IMR-90 (cell line): ENCODE measurements at regions not wholly inside any gene's neighbourhood (a gene's known extent, or its start where the extent isn't known, plus 50 kb on each side); places are given as distances from the start of the nearest gene placed in this dataset.

Experiments
- ATAC-seq: fragments of 200-7000 bp; cut with Tn5 transposase; 2 replicates; pipeline ENCODE4 v1.9.1; 2020; ENCODE audit warnings: low read depth, mild to moderate bottlenecking, moderate library complexity
- BruUV-seq: library from RNA; stranded (reverse); fragments of 400-500 nt; replicated peaks from 2 replicates; lab custom pipeline; 2021; lab: Mats Ljungman, UMichigan
- CTCF ChIA-PET: fragments of 300-600 bp; formaldehyde crosslinking; extraction: SDS; loops from one replicate; lab custom pipeline; 2021; ENCODE audit warnings: antibody characterized with exemption; lab: Yijun Ruan, JAX
- POLR2A ChIA-PET: fragments of 300-600 bp; sonication (Branson Sonifier 250); formaldehyde crosslinking; loops from one replicate; lab custom pipeline; 2022; ENCODE audit warnings: antibody characterized with exemption; ENCODE audit not compliant: unreplicated experiment; lab: Charles Lee
- DNase-seq: peaks from one replicate; pipeline ENCODE4 v3.0.0; 2013
- H2AFZ ChIP-seq: replicated peaks from 2 replicates; pipeline ENCODE3; 2013; ENCODE audit warnings: low read length, mild to moderate bottlenecking; ENCODE audit not compliant: poor library complexity
- H2AK5ac ChIP-seq: 2 replicates; pipeline ENCODE4 v1.6.1; 2013; ENCODE audit warnings: low read depth, low read length, inconsistent platforms
- H2AK9ac ChIP-seq: replicated peaks from 2 replicates; pipeline ENCODE3; 2013; ENCODE audit warnings: mild to moderate bottlenecking, low read depth, low read length, moderate library complexity; ENCODE audit not compliant: poor library complexity
- H2BK120ac ChIP-seq: 2 replicates; pipeline ENCODE4 v1.6.1; 2013; ENCODE audit warnings: low read depth, low read length, inconsistent platforms
- H2BK15ac ChIP-seq: 3 replicates; pipeline ENCODE4 v1.6.1; 2013; ENCODE audit warnings: low read depth, low read length, inconsistent platforms
- H2BK20ac ChIP-seq: 2 replicates; pipeline ENCODE4 v1.6.1; 2013; ENCODE audit warnings: low read depth, mild to moderate bottlenecking, inconsistent platforms, low read length, moderate library complexity
- H2BK5ac ChIP-seq: 2 replicates; pipeline ENCODE4 v1.6.1; 2013; ENCODE audit warnings: mild to moderate bottlenecking, low read depth, low read length, inconsistent platforms; ENCODE audit not compliant: poor library complexity, severe bottlenecking
- H3K14ac ChIP-seq: replicated peaks from 2 replicates; pipeline ENCODE4 v1.6.1; 2013; ENCODE audit warnings: low read depth, low read length, inconsistent platforms
- H3K18ac ChIP-seq: 2 replicates; pipeline ENCODE4 v1.6.1; 2013; ENCODE audit warnings: low read depth, low read length, control low read depth
- H3K23ac ChIP-seq: 2 replicates; pipeline ENCODE4 v1.6.1; 2013; ENCODE audit warnings: low read depth, low read length, inconsistent platforms
- H3K27ac ChIP-seq: 2 replicates; pipeline ENCODE4 v1.5.1; 2013; ENCODE audit warnings: mild to moderate bottlenecking, control low read depth, low read length; ENCODE audit not compliant: insufficient read depth
- H3K27me3 ChIP-seq: 2 replicates; pipeline ENCODE4 v1.6.1; 2013; ENCODE audit warnings: low read length; ENCODE audit not compliant: control insufficient read depth, insufficient read depth
- H3K36me3 ChIP-seq: 2 replicates; pipeline ENCODE4 v1.6.1; 2013; ENCODE audit warnings: low read length, mixed read lengths; ENCODE audit not compliant: control insufficient read depth, insufficient read depth
- H3K4ac ChIP-seq: 2 replicates; pipeline ENCODE4 v1.6.1; 2013; ENCODE audit warnings: low read depth, low read length, inconsistent platforms
- H3K4me1 ChIP-seq: 2 replicates; pipeline ENCODE4 v1.6.1; 2013; ENCODE audit warnings: low read length, mixed read lengths; ENCODE audit not compliant: control insufficient read depth, insufficient read depth
- H3K4me2 ChIP-seq: 2 replicates; pipeline ENCODE4 v1.6.1; 2013; ENCODE audit warnings: low read depth, mild to moderate bottlenecking, control low read depth, low read length, moderate library complexity
- H3K4me3 ChIP-seq: 2 replicates; pipeline ENCODE4 v1.5.1; 2013; ENCODE audit warnings: low read depth, mild to moderate bottlenecking, control low read depth, low read length, moderate library complexity; ENCODE audit not compliant: insufficient read depth
- H3K56ac ChIP-seq: 2 replicates; pipeline ENCODE4 v1.6.1; 2013; ENCODE audit warnings: low read length, inconsistent platforms; ENCODE audit not compliant: insufficient read depth; ENCODE audit errors: extremely low read depth
- H3K79me1 ChIP-seq, 2 experiments: 2 replicates each; pipeline ENCODE4 v1.6.1; 2013; ENCODE audit warnings: low read length in 2 of 2, inconsistent platforms in 1 of 2, low read depth in 1 of 2
- H3K9ac ChIP-seq: 2 replicates; pipeline ENCODE4 v1.6.1; 2013; ENCODE audit warnings: low read depth, low read length, control low read depth
- H3K9me1 ChIP-seq: 2 replicates; pipeline ENCODE4 v1.6.1; 2013; ENCODE audit warnings: low read length, inconsistent platforms; ENCODE audit not compliant: insufficient read depth
- H3K9me3 ChIP-seq: 2 replicates; pipeline ENCODE4 v1.6.1; 2013; ENCODE audit warnings: low read length; ENCODE audit not compliant: control insufficient read depth, insufficient read depth
- H4K20me1 ChIP-seq: 2 replicates; pipeline ENCODE4 v1.6.1; 2013; ENCODE audit warnings: low read length, inconsistent platforms; ENCODE audit not compliant: insufficient read depth
- H4K5ac ChIP-seq: 2 replicates; pipeline ENCODE4 v1.6.1; 2013; ENCODE audit warnings: mild to moderate bottlenecking, low read depth, low read length, control low read depth
- H4K8ac ChIP-seq, 2 experiments: 2 replicates each; pipeline ENCODE4 v1.6.1; 2013; ENCODE audit warnings: low read depth in 2 of 2, low read length in 2 of 2, control low read depth in 1 of 2, inconsistent platforms in 1 of 2
- H4K91ac ChIP-seq: 2 replicates; pipeline ENCODE4 v1.6.1; 2013; ENCODE audit warnings: low read depth, low read length, inconsistent platforms; ENCODE audit not compliant: insufficient read depth
- BHLHE40 ChIP-seq: fragments of 150-350 bp; IDR thresholded peaks from 2 replicates; pipeline ENCODE4 v1.6.1; 2016; ENCODE audit warnings: mild to moderate bottlenecking, low read depth, low read length
- CHD1 ChIP-seq: IDR thresholded peaks from 2 replicates; pipeline ENCODE4 v1.6.1; 2012; ENCODE audit warnings: low read depth, low read length, improper control_type of control experiment
- CTCF ChIP-seq: conservative IDR thresholded peaks from 2 replicates; pipeline ENCODE4 v1.5.1; 2012; ENCODE audit warnings: mild to moderate bottlenecking, low read depth, low read length, improper control_type of control experiment
- FOS ChIP-seq: fragments of 150-350 bp; IDR thresholded peaks from 2 replicates; pipeline ENCODE4 v1.6.1; 2016; ENCODE audit warnings: low read depth, low read length
- MAFK ChIP-seq: IDR thresholded peaks from 2 replicates; pipeline ENCODE4 v1.6.1; 2012; ENCODE audit warnings: low read depth, low read length, improper control_type of control experiment
- MAZ ChIP-seq: IDR thresholded peaks from 2 replicates; pipeline ENCODE4 v1.6.1; 2012; ENCODE audit warnings: low read depth, mild to moderate bottlenecking, low read length, improper control_type of control experiment, moderate library complexity, borderline replicate concordance
- NFE2L2 ChIP-seq: fragments of 150-350 bp; IDR thresholded peaks from 2 replicates; pipeline ENCODE4 v1.6.1; 2016; ENCODE audit warnings: low read depth, mild to moderate bottlenecking, low read length
- POLR2A ChIP-seq: IDR thresholded peaks from 2 replicates; pipeline ENCODE4 v1.6.1; 2012; ENCODE audit warnings: mild to moderate bottlenecking, low read depth, low read length
- RAD21 ChIP-seq: IDR thresholded peaks from 2 replicates; pipeline ENCODE4 v1.6.1; 2012; ENCODE audit warnings: low read length, improper control_type of control experiment
- RCOR1 ChIP-seq: IDR thresholded peaks from 2 replicates; pipeline ENCODE4 v1.6.1; 2012; ENCODE audit warnings: mild to moderate bottlenecking, low read length, improper control_type of control experiment; ENCODE audit not compliant: insufficient replicate concordance
- RFX5 ChIP-seq: IDR thresholded peaks from 2 replicates; pipeline ENCODE4 v1.8.0; 2012; ENCODE audit warnings: low read depth, mild to moderate bottlenecking, low read length, moderate library complexity
- SMC3 ChIP-seq: fragments of 150-350 bp; IDR thresholded peaks from 2 replicates; pipeline ENCODE4 v1.6.1; 2016; ENCODE audit warnings: low read depth, mild to moderate bottlenecking, antibody characterized with exemption, low read length, moderate library complexity
- dilution Hi-C: fragments of 300-500 bp; cut with HindIII; formaldehyde crosslinking; loops from one replicate; pipeline ENCODE4 v1.14.3; 2018; ENCODE audit warnings: low sequenced_read_pairs; ENCODE audit not compliant: unreplicated experiment
- in situ Hi-C: fragments of 300-500 bp; cut with MboI; formaldehyde crosslinking; loops from 3 replicates; pipeline ENCODE4 v1.14.3; 2019; ENCODE audit warnings: low sequenced_read_pairs, inconsistent platforms, mixed read lengths
- intact Hi-C: fragments of 100-400 bp; cut with micrococcal nuclease; formaldehyde crosslinking; loops from 2 replicates; pipeline ENCODE4 v1.10.0; 2022
- TF ChIP-seq, protein P1 (sequence below): fragments of 150-350 bp; IDR thresholded peaks from 2 replicates; pipeline ENCODE4 v1.6.1; 2016; ENCODE audit warnings: low read depth, mild to moderate bottlenecking, low read length, moderate library complexity, borderline replicate concordance
- TF ChIP-seq, protein P2 (sequence below): fragments of 150-350 bp; IDR thresholded peaks from 2 replicates; pipeline ENCODE4 v1.6.1; 2017; ENCODE audit warnings: mild to moderate bottlenecking, antibody characterized with exemption, low read length, low read depth

GRCh38 chr6:86028776-86029175, 386.1 kb upstream of the SYNCRIP start:
- no TSS peak for BruUV-seq
- Histone ChIP-seq H3K9me3 (peaks cover 5% of the 10 kb centered on the region; the same call in 1 of the 2 replicates), H3K4me1 (no peaks in the 10 kb centered on the region), H3K4me2 (no peak overlapping the region), H3K23ac (no peak overlapping the region), H4K20me1 (no peaks in the 10 kb centered on the region), H4K91ac (no peak overlapping the region), H2BK20ac (no peak overlapping the region), H3K4ac (no peak overlapping the region), H3K36me3 (no peaks in the 10 kb centered on the region), H3K79me1 (no peaks in the 10 kb centered on the region), H2BK15ac (no peak overlapping the region), H3K18ac (no peak overlapping the region), H2AK9ac (no peak overlapping the region), H2BK120ac (no peak overlapping the region), H4K8ac (no peak overlapping the region), H2AFZ (no peak overlapping the region), H3K9me1 (no peaks in the 10 kb centered on the region), H4K5ac (no peak overlapping the region), H2AK5ac (no peak overlapping the region), H3K27ac (no peak overlapping the region), H3K14ac (no peak overlapping the region), H3K9ac (no peak overlapping the region), H3K56ac (no peak overlapping the region), H3K27me3 (no peaks in the 10 kb centered on the region), H3K4me3 (no peak overlapping the region), H2BK5ac (no peak overlapping the region)
- ATAC-seq (no peak), DNase-seq (no peak)
- TF ChIP-seq POLR2A (no peak), RAD21 (no peak), BHLHE40 (no peak), CTCF (no peak), MAFK (no peak), SMC3 (no peak), NFE2L2 (no peak), MAZ (no peak), RFX5 (no peak), RCOR1 (no peak), FOS (no peak), CHD1 (no peak)
- TF ChIP-seq, protein P1, sequence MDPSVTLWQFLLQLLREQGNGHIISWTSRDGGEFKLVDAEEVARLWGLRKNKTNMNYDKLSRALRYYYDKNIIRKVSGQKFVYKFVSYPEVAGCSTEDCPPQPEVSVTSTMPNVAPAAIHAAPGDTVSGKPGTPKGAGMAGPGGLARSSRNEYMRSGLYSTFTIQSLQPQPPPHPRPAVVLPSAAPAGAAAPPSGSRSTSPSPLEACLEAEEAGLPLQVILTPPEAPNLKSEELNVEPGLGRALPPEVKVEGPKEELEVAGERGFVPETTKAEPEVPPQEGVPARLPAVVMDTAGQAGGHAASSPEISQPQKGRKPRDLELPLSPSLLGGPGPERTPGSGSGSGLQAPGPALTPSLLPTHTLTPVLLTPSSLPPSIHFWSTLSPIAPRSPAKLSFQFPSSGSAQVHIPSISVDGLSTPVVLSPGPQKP: no peak
- TF ChIP-seq, protein P2, sequence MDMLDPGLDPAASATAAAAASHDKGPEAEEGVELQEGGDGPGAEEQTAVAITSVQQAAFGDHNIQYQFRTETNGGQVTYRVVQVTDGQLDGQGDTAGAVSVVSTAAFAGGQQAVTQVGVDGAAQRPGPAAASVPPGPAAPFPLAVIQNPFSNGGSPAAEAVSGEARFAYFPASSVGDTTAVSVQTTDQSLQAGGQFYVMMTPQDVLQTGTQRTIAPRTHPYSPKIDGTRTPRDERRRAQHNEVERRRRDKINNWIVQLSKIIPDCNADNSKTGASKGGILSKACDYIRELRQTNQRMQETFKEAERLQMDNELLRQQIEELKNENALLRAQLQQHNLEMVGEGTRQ: no peak
- intact Hi-C loops: no loop called here
- in situ Hi-C loops: no loop called here
- CTCF ChIA-PET: no interaction called here
- POLR2A ChIA-PET: no interaction called here
- dilution Hi-C loops: no loop called here
